Adrenal gland (tissue), 9 donors: ENCODE measurements at regions not wholly inside any gene's neighbourhood (a gene's known extent, or its start where the extent isn't known, plus 50 kb on each side); places are given as distances from the start of the nearest gene placed in this dataset.

ENCODE experiments used
- DNase-seq, 7 donors: peaks; one replicate each; pipeline ENCODE4 v3.0.0-alpha.2; 2019 to 2020
- H3K27ac ChIP-seq, 5 donors: fragments of 200-600 bp; sonication (generic) in 4 of 5; 1 replicate in 3 of 5; 2 replicates in 2 of 5; pipeline versions ENCODE4 v1.5.1 to v1.8.0; 2016 to 2020; ENCODE audit warnings: mild to moderate bottlenecking in 1 of 5
- H3K27me3 ChIP-seq: fragments of 200-600 bp; 2 replicates; pipeline ENCODE4 v1.8.0; 2021
- H3K36me3 ChIP-seq, 2 donors: fragments of 200-600 bp; replicated peaks in 1 of 2; 1 replicate in 1 of 2; 2 replicates in 1 of 2; pipeline versions ENCODE4 v1.5.1 to v1.8.0; 2018 to 2022
- H3K4me1 ChIP-seq, 2 donors: fragments of 200-600 bp; replicated peaks in 1 of 2; 1 replicate in 1 of 2; 2 replicates in 1 of 2; pipeline versions ENCODE4 v1.5.1 to v1.8.0; 2018 to 2021
- H3K4me3 ChIP-seq, 4 donors: fragments of 200-600 bp; sonication (generic) in 3 of 4; one replicate each; pipeline ENCODE4 v1.5.1; 2016 to 2018
- H3K9me3 ChIP-seq, 3 donors: fragments of 200-600 bp; sonication (generic) in 1 of 3; replicated peaks in 1 of 3; 1 replicate in 2 of 3; 2 replicates in 1 of 3; pipeline versions ENCODE4 v1.5.1 to v1.8.0; 2016 to 2021
- CTCF ChIP-seq, 6 experiments: fragments of 450-650 bp in 4 of 6; fragments of 200-600 bp in 2 of 6; sonication (generic) in 1 of 6; IDR thresholded peaks; 1 replicate in 5 of 6; 2 replicates in 1 of 6; pipeline versions ENCODE4 v1.5.1 to v1.8.0; 2016 to 2021; ENCODE audit warnings: antibody characterized with exemption in 6 of 6, mild to moderate bottlenecking in 2 of 6, moderate library complexity in 1 of 6
- POLR2A ChIP-seq, 2 donors: fragments of 450-650 bp; IDR thresholded peaks; one replicate each; pipeline ENCODE4 v1.6.1; 2017; ENCODE audit warnings: antibody characterized with exemption in 2 of 2, mild to moderate bottlenecking in 2 of 2, moderate library complexity in 1 of 2
- WGBS, 4 donors: extraction: QIAGEN DNeasy Blood & Tissue Kit in 2 of 4; methylation state at CpG; one replicate each; pipeline versions ENCODE4 v1.1.5 to v1.1.7; 2013 to 2017; 5-methylcytosine and 5-hydroxymethylcytosine counted together
- intact Hi-C, 2 donors: fragments of 100-400 bp; cut with DNase I; formaldehyde crosslinking; loops; one replicate each; pipeline versions ENCODE4 v1.14.1 to v1.15.0; 2022 to 2023
- donor health status: healthy with polysubstance abuse.
- donor health status: Bipolar disorder and iron deficiency.
- donor health status: DM: yes; HTN: yes; CAD: no.
- donor health status: DM: no; HTN: no; CAD: no.
- donor health status: DM: no; HTN: no; CAD: no.

GRCh38 chr7:156107957-156108356 lies 295.7 kb upstream of the SHH start:
- peaks cover 8 to 12% of the 10 kb centered on the region in 2 donors for H3K4me1 ChIP-seq
- H3K36me3 ChIP-seq, result no peaks in the 10 kb centered on the region
- TF ChIP-seq POLR2A (IDR thresholded peaks at IDR 0.05) (no peak), CTCF (IDR thresholded peaks at IDR 0.05) (no peak)
- no peaks in the 10 kb centered on the region for H3K9me3 ChIP-seq
- no peak overlapping the region for H3K27ac ChIP-seq
- no peak overlapping the region for H3K4me3 ChIP-seq
- no peak for DNase-seq
- intact Hi-C loops, result no loop called here
- no peaks in the 10 kb centered on the region for H3K27me3 ChIP-seq
- WGBS, 4 donors, result 88 to 96% (median 93%) methylated on average over 10 to 17 of the region's 17 CpGs

- H3K36me3 ChIP-seq, result no peaks in the 10 kb centered on the region
- TF ChIP-seq CTCF (IDR thresholded peaks at IDR 0.05), result no peak
- TF ChIP-seq POLR2A (IDR thresholded peaks at IDR 0.05), result peak in 1 of 2 donors; percentile 39
- intact Hi-C loops, result no loop called here
- peak overlapping the region in 3 of 5 donors; percentile 22 to 39 (median 23) for H3K27ac ChIP-seq
- H3K4me1 ChIP-seq, result peaks cover 8 to 12% of the 10 kb centered on the region in 2 donors
- peak overlapping the region in 1 of 4 donors; percentile 2 for H3K4me3 ChIP-seq
- no peaks in the 10 kb centered on the region for H3K27me3 ChIP-seq
- DNase-seq, result peak in 6 of 7 donors; percentile 56 to 70 (median 66)
- H3K9me3 ChIP-seq, result no peaks in the 10 kb centered on the region
- WGBS, 4 donors, result 33 to 66% (median 44%) methylated on average over 4 to 9 of the region's 9 CpGs
These were observed 293.8 kb upstream of the SHH start for GRCh38 chr7:156106107-156106426.

GRCh38 chr7:156105337-156106106 lies 293.3 kb upstream of the SHH start:
- H3K4me3 ChIP-seq, result peak overlapping the region in 1 of 4 donors; percentile 2
- H3K36me3 ChIP-seq, result no peaks in the 10 kb centered on the region
- H3K9me3 ChIP-seq, result no peaks in the 10 kb centered on the region
- no peaks in the 10 kb centered on the region for H3K27me3 ChIP-seq
- 76 to 83% (median 79%) methylated on average over 31 to 34 of the region's 34 CpGs for WGBS, 4 donors
- peak overlapping the region in 2 of 5 donors; percentile 23 to 39 for H3K27ac ChIP-seq
- intact Hi-C loops, result no loop called here
- TF ChIP-seq POLR2A (IDR thresholded peaks at IDR 0.05) (no peak), CTCF (IDR thresholded peaks at IDR 0.05) (no peak)
- peaks cover 8 to 12% of the 10 kb centered on the region in 2 donors for H3K4me1 ChIP-seq
- peak in 3 of 7 donors; percentile 14 to 53 (median 39) for DNase-seq

- intact Hi-C loops, result no loop called here
- Histone ChIP-seq H3K4me1 (peaks cover 8 to 12% of the 10 kb centered on the region in 2 donors), H3K36me3 (no peaks in the 10 kb centered on the region), H3K9me3 (no peaks in the 10 kb centered on the region), H3K4me3 (no peak overlapping the region), H3K27ac (no peak overlapping the region), H3K27me3 (no peaks in the 10 kb centered on the region)
- DNase-seq, result peak in 1 of 7 donors; percentile 12
- 90 to 95% (median 93%) methylated on average over 34 to 39 of the region's 39 CpGs for WGBS, 4 donors
- TF ChIP-seq POLR2A (IDR thresholded peaks at IDR 0.05) (no peak), CTCF (IDR thresholded peaks at IDR 0.05) (no peak)
These were observed 292.5 kb upstream of the SHH start for GRCh38 chr7:156104501-156105336.
